Kidney (tissue), 13 donors: ENCODE measurements at regions not wholly inside any gene's neighbourhood (a gene's known extent, or its start where the extent isn't known, plus 50 kb on each side); places are given as distances from the start of the nearest gene placed in this dataset.

Experiments
- DNase-seq, 5 donors: peaks; one replicate each; pipeline ENCODE4 v3.0.0-alpha.2; 2013 to 2020
- FAIRE-seq: peaks from 2 replicates; lab custom pipeline; 2012; peaks lifted over from hg19 to GRCh38; lab: Jason Lieb, UNC
- H3K27ac ChIP-seq, 2 donors: one replicate each; pipeline ENCODE4 v1.7.0; 2013; ENCODE audit warnings: low read depth in 2 of 2, low read length in 2 of 2, inconsistent platforms in 1 of 2
- H3K27me3 ChIP-seq: one replicate; pipeline ENCODE4 v1.7.1; 2013; ENCODE audit warnings: low read length, inconsistent platforms; ENCODE audit not compliant: control insufficient read depth, insufficient read depth
- H3K36me3 ChIP-seq, 3 donors: one replicate each; pipeline versions ENCODE4 v1.7.0 to v1.7.1; 2013; ENCODE audit warnings: low read length in 3 of 3, control low read depth in 1 of 3, inconsistent platforms in 1 of 3; ENCODE audit not compliant: insufficient read depth in 3 of 3, control insufficient read depth in 2 of 3
- H3K4me1 ChIP-seq, 3 donors: one replicate each; pipeline versions ENCODE4 v1.7.0 to v1.7.1; 2013; ENCODE audit warnings: low read length in 3 of 3, inconsistent platforms in 1 of 3, low read depth in 1 of 3; ENCODE audit not compliant: control insufficient read depth in 2 of 3, insufficient read depth in 2 of 3
- H3K4me3 ChIP-seq, 3 donors: one replicate each; pipeline versions ENCODE4 v1.7.0 to v1.8.1; 2013; ENCODE audit warnings: low read length in 3 of 3, control low read depth in 1 of 3, inconsistent platforms in 1 of 3
- H3K9ac ChIP-seq, 3 donors: one replicate each; pipeline versions ENCODE4 v1.7.0 to v1.7.1; 2013; ENCODE audit warnings: low read length in 3 of 3, control low read depth in 1 of 3, inconsistent platforms in 1 of 3
- H3K9me3 ChIP-seq, 3 donors: one replicate each; pipeline versions ENCODE4 v1.7.0 to v1.7.1; 2013; ENCODE audit warnings: low read length in 3 of 3, control low read depth in 1 of 3, inconsistent platforms in 1 of 3; ENCODE audit not compliant: control insufficient read depth in 2 of 3, insufficient read depth in 1 of 3
- CTCF ChIP-seq: IDR thresholded peaks from 3 replicates; pipeline ENCODE4 v1.5.1; 2012; ENCODE audit warnings: mild to moderate bottlenecking, moderate library complexity, borderline replicate concordance; ENCODE audit not compliant: insufficient read depth; ENCODE audit errors: extremely low read depth
- intact Hi-C: fragments of 100-400 bp; cut with DNase I; formaldehyde crosslinking; loops from one replicate; pipeline ENCODE4 v1.11.1; 2022
- donor health status: control.
- donor health status: control.
- donor health status: control.
- donor health status: control.
- donor health status: control.
- donor health status: DM: yes; HTN: yes; CAD: no.
- donor health status: Normal renal cell carcinoma (clear cell type).

GRCh38 chr22:48943567-48944432 lies 883.9 kb downstream of the BRD1 start:
- DNase-seq (peak in 1 of 5 donors; percentile 33), FAIRE-seq (no peak)
- Histone ChIP-seq H3K4me3 (no peak overlapping the region), H3K27ac (no peak overlapping the region), H3K9me3 (no peaks in the 10 kb centered on the region), H3K27me3 (no peaks in the 10 kb centered on the region), H3K36me3 (no peaks in the 10 kb centered on the region), H3K9ac (no peak overlapping the region), H3K4me1 (no peaks in the 10 kb centered on the region)
- TF ChIP-seq CTCF = peak; percentile 12
- intact Hi-C loops = no loop called here

- intact Hi-C loops = no loop called here
- no peaks in the 10 kb centered on the region for H3K36me3 ChIP-seq
- no peak overlapping the region for H3K27ac ChIP-seq
- DNase-seq (peak in 1 of 5 donors; percentile 4), FAIRE-seq (no peak)
- H3K27me3 ChIP-seq = no peaks in the 10 kb centered on the region
- no peak overlapping the region for H3K9ac ChIP-seq
- TF ChIP-seq CTCF = no peak
- H3K4me3 ChIP-seq = no peak overlapping the region
- no peaks in the 10 kb centered on the region for H3K9me3 ChIP-seq
- no peaks in the 10 kb centered on the region for H3K4me1 ChIP-seq
Measured at GRCh38 chr22:48942698-48943566, 884.7 kb downstream of the BRD1 start.

- Histone ChIP-seq H3K27me3 (no peaks in the 10 kb centered on the region), H3K36me3 (no peaks in the 10 kb centered on the region), H3K9ac (no peak overlapping the region), H3K4me3 (no peak overlapping the region), H3K27ac (no peak overlapping the region), H3K4me1 (no peaks in the 10 kb centered on the region), H3K9me3 (no peaks in the 10 kb centered on the region)
- intact Hi-C loops = no loop called here
- FAIRE-seq (no peak), DNase-seq (peak in 2 of 5 donors; percentile 27 to 30)
- TF ChIP-seq CTCF = no peak
Measured at GRCh38 chr22:48941903-48942575, 885.6 kb downstream of the BRD1 start.
